K562 (cell line): ENCODE measurements at regions not wholly inside any gene's neighbourhood (a gene's known extent, or its start where the extent isn't known, plus 50 kb on each side); places are given as distances from the start of the nearest gene placed in this dataset.

Experiments
- KLF13 ChIP-seq: fragments of 450-650 bp; IDR thresholded peaks from 2 replicates; pipeline ENCODE4 v1.6.1; 2016; ENCODE audit warnings: missing genetic modification characterization, low read depth, mild to moderate bottlenecking, missing compliant biosample characterization, moderate library complexity, borderline replicate concordance
- NCOA1 ChIP-seq: fragments of 450-650 bp; IDR thresholded peaks from 2 replicates; pipeline ENCODE4 v1.6.1; 2016; ENCODE audit warnings: low read depth
- NCOA4 ChIP-seq: fragments of 450-650 bp; IDR thresholded peaks from 2 replicates; pipeline ENCODE4 v1.6.1; 2018; ENCODE audit warnings: mild to moderate bottlenecking; ENCODE audit not compliant: partially characterized antibody
- PHF21A ChIP-seq: fragments of 450-650 bp; IDR thresholded peaks from 2 replicates; pipeline ENCODE4 v1.6.1; 2017; ENCODE audit warnings: low read depth, borderline replicate concordance
- TCF7L2 ChIP-seq: fragments of 150-350 bp; IDR thresholded peaks from 2 replicates; pipeline ENCODE4 v1.6.1; 2016; ENCODE audit warnings: low read depth, mild to moderate bottlenecking, low read length, moderate library complexity
- YY1 ChIP-seq, 3 experiments: IDR thresholded peaks; 2 replicates each; pipeline ENCODE4 v1.6.1; 2011; ENCODE audit warnings: low read length in 2 of 3, mild to moderate bottlenecking in 2 of 3, moderate library complexity in 2 of 3, borderline replicate concordance in 1 of 3, control low read depth in 1 of 3, low read depth in 1 of 3; ENCODE audit not compliant: insufficient read depth in 3 of 3, insufficient replicate concordance in 2 of 3, control insufficient read depth in 1 of 3, insufficient read length in 1 of 3; ENCODE audit errors: extremely low read depth in 1 of 3
- ZBTB1 ChIP-seq: sonication (generic); formaldehyde crosslinking; IDR thresholded peaks from 2 replicates; pipeline ENCODE4 v1.8.1; 2023; ENCODE audit warnings: missing genetic modification reagents, low read depth, mild to moderate bottlenecking, borderline replicate concordance
- ZNF24 ChIP-seq: fragments of 450-650 bp; IDR thresholded peaks from 2 replicates; pipeline ENCODE4 v1.6.1; 2016
- ZNF347 ChIP-seq: fragments of 450-650 bp; formaldehyde crosslinking; IDR thresholded peaks from 2 replicates; pipeline ENCODE4 v1.4.0; 2020; ENCODE audit warnings: low read depth, mild to moderate bottlenecking, moderate library complexity
- TF ChIP-seq, protein P1 (sequence below): IDR thresholded peaks from 2 replicates; pipeline ENCODE4 v1.6.1; 2011; ENCODE audit warnings: borderline replicate concordance, low read depth, mild to moderate bottlenecking, moderate library complexity, low read length; ENCODE audit not compliant: insufficient read depth, poor library complexity, severe bottlenecking
- TF ChIP-seq, protein P2 (sequence below): sonication (generic); formaldehyde crosslinking; IDR thresholded peaks from 2 replicates; pipeline ENCODE4 v1.8.0; 2022; ENCODE audit warnings: mild to moderate bottlenecking, missing genetic modification reagents
- TF ChIP-seq, protein P3 (sequence below), 3 experiments: fragments of 200-800 bp in 1 of 3; fragments of 250-450 bp in 1 of 3; fragments of 450-650 bp in 1 of 3; sonication (Bioruptor Pico) in 1 of 3; sonication (Bioruptor generic) in 1 of 3; formaldehyde crosslinking in 1 of 3; IDR thresholded peaks; 2 replicates each; pipeline versions ENCODE4 v1.6.1 to v1.8.0; 2016 to 2022; ENCODE audit warnings: mild to moderate bottlenecking in 2 of 3, missing genetic modification characterization in 2 of 3, missing compliant biosample characterization in 1 of 3, moderate library complexity in 1 of 3
- TF ChIP-seq, protein P4 (sequence below), 2 experiments: fragments of 150-350 bp in 1 of 2; IDR thresholded peaks; 2 replicates each; pipeline ENCODE4 v1.6.1; 2012 to 2016; ENCODE audit warnings: low read depth in 2 of 2, low read length in 2 of 2, mild to moderate bottlenecking in 1 of 2, moderate library complexity in 1 of 2

DNA sequence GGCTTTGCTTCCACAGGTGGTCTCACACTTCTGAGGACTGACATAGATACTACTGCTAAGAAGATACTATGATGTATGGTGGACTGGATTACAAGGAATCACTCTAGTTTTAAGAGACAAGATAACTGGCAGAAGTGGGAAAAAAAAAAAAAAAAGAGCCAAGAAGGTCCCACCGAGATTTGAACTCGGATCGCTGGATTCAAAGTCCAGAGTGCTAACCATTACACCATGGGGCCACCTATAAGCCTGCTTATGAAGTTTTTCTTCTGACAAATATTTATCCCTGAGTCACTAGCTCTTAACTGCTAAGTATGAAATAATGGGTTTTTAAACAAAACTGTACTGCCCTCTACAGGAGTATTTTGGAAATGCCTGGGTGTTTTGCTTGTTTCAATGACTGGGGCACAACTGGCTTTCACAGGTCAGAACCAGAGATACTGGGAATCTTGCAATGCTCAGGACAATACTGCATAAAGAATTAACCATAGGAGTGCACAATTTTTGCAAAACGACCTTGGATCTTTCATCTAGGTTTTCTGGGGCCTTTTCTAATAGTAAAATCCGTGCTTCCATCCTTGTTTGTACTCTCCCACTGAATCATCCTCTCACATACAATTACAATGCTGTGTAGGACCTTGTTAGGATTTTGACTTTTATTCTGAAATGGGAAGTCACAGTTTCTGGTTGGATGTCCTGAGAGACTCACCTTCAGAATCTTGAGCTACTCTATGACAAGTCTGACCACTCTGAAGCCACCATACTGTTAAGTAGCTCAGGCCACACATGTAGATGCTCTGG is 116.3 kb downstream of the OR2B2 start (continued):
- TF ChIP-seq, protein P1, sequence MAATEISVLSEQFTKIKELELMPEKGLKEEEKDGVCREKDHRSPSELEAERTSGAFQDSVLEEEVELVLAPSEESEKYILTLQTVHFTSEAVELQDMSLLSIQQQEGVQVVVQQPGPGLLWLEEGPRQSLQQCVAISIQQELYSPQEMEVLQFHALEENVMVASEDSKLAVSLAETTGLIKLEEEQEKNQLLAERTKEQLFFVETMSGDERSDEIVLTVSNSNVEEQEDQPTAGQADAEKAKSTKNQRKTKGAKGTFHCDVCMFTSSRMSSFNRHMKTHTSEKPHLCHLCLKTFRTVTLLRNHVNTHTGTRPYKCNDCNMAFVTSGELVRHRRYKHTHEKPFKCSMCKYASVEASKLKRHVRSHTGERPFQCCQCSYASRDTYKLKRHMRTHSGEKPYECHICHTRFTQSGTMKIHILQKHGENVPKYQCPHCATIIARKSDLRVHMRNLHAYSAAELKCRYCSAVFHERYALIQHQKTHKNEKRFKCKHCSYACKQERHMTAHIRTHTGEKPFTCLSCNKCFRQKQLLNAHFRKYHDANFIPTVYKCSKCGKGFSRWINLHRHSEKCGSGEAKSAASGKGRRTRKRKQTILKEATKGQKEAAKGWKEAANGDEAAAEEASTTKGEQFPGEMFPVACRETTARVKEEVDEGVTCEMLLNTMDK, result no peak
- TF ChIP-seq NCOA1 (no peak), ZNF347 (no peak), NCOA4 (no peak), ZNF24 (no peak; the same call in 1 of the 2 replicates), ZBTB1 (CRISPR knock-in tag) (no peak), PHF21A (peak; percentile 86; the same call in 1 of the 2 replicates), YY1 (IDR thresholded peaks at IDR 0.05; ENCODE audit: borderline replicate concordance in 1 of 3, control insufficient read depth in 1 of 3, extremely low read depth in 1 of 3, insufficient read depth in 3 of 3, insufficient read length in 1 of 3, insufficient replicate concordance in 2 of 3, low read depth in 1 of 3, low read length in 2 of 3) (no peak), TCF7L2 (no peak), KLF13 (tag) (no peak)
- TF ChIP-seq, protein P2, sequence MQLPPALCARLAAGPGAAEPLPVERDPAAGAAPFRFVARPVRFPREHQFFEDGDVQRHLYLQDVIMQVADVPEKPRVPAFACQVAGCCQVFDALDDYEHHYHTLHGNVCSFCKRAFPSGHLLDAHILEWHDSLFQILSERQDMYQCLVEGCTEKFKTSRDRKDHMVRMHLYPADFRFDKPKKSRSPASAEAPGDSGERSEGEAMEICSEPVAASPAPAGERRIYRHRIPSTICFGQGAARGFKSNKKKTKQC, result no peak
- TF ChIP-seq, protein P3, sequence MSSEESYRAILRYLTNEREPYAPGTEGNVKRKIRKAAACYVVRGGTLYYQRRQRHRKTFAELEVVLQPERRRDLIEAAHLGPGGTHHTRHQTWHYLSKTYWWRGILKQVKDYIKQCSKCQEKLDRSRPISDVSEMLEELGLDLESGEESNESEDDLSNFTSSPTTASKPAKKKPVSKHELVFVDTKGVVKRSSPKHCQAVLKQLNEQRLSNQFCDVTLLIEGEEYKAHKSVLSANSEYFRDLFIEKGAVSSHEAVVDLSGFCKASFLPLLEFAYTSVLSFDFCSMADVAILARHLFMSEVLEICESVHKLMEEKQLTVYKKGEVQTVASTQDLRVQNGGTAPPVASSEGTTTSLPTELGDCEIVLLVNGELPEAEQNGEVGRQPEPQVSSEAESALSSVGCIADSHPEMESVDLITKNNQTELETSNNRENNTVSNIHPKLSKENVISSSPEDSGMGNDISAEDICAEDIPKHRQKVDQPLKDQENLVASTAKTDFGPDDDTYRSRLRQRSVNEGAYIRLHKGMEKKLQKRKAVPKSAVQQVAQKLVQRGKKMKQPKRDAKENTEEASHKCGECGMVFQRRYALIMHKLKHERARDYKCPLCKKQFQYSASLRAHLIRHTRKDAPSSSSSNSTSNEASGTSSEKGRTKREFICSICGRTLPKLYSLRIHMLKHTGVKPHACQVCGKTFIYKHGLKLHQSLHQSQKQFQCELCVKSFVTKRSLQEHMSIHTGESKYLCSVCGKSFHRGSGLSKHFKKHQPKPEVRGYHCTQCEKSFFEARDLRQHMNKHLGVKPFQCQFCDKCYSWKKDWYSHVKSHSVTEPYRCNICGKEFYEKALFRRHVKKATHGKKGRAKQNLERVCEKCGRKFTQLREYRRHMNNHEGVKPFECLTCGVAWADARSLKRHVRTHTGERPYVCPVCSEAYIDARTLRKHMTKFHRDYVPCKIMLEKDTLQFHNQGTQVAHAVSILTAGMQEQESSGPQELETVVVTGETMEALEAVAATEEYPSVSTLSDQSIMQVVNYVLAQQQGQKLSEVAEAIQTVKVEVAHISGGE (CRISPR knock-in tag; IDR thresholded peaks at IDR 0.05), result 0 out of 6 replicates have a peak, but pooled peaks of 1 of the 3 experiments have one; percentile 54
- TF ChIP-seq, protein P4, sequence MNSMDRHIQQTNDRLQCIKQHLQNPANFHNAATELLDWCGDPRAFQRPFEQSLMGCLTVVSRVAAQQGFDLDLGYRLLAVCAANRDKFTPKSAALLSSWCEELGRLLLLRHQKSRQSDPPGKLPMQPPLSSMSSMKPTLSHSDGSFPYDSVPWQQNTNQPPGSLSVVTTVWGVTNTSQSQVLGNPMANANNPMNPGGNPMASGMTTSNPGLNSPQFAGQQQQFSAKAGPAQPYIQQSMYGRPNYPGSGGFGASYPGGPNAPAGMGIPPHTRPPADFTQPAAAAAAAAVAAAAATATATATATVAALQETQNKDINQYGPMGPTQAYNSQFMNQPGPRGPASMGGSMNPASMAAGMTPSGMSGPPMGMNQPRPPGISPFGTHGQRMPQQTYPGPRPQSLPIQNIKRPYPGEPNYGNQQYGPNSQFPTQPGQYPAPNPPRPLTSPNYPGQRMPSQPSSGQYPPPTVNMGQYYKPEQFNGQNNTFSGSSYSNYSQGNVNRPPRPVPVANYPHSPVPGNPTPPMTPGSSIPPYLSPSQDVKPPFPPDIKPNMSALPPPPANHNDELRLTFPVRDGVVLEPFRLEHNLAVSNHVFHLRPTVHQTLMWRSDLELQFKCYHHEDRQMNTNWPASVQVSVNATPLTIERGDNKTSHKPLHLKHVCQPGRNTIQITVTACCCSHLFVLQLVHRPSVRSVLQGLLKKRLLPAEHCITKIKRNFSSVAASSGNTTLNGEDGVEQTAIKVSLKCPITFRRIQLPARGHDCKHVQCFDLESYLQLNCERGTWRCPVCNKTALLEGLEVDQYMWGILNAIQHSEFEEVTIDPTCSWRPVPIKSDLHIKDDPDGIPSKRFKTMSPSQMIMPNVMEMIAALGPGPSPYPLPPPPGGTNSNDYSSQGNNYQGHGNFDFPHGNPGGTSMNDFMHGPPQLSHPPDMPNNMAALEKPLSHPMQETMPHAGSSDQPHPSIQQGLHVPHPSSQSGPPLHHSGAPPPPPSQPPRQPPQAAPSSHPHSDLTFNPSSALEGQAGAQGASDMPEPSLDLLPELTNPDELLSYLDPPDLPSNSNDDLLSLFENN (IDR thresholded peaks at IDR 0.05; ENCODE audit: low read depth in 2 of 2, low read length in 2 of 2), result no peak
